Neural crest cell (in vitro differentiated cells): ENCODE measurements at regions not wholly inside any gene's neighbourhood (a gene's known extent, or its start where the extent isn't known, plus 50 kb on each side); places are given as distances from the start of the nearest gene placed in this dataset.

Experiments used
- DNase-seq: peaks from one replicate; pipeline ENCODE4 v3.0.0; 2021; ENCODE audit warnings: low read depth, mixed read lengths, low spot score
- H3K27ac Mint-ChIP-seq: one replicate; pipeline ENCODE4 v1.8.0; 2021; ENCODE audit warnings: mild to moderate bottlenecking, mixed read lengths; ENCODE audit not compliant: unreplicated experiment
- H3K27me3 Mint-ChIP-seq: 2 replicates; pipeline ENCODE4 v1.8.0; 2021; ENCODE audit warnings: low read depth, mild to moderate bottlenecking, mixed read lengths
- H3K36me3 Mint-ChIP-seq: 2 replicates; pipeline ENCODE4 v1.8.0; 2021; ENCODE audit warnings: low read depth, mild to moderate bottlenecking, mixed read lengths
- H3K4me1 Mint-ChIP-seq: 2 replicates; pipeline ENCODE4 v1.8.0; 2021; ENCODE audit warnings: mixed read lengths
- H3K4me3 Mint-ChIP-seq: one replicate; pipeline ENCODE4 v1.8.0; 2021; ENCODE audit warnings: mild to moderate bottlenecking, mixed read lengths
- H3K9me3 Mint-ChIP-seq: 2 replicates; pipeline ENCODE4 v1.8.0; 2021; ENCODE audit warnings: mixed read lengths
- TF ChIP-seq, protein P1 (sequence below): fragments of 200-600 bp; sonication (generic); conservative IDR thresholded peaks from 2 replicates; pipeline ENCODE4 v1.5.0; 2021; ENCODE audit warnings: antibody characterized with exemption, mild to moderate bottlenecking

DNA sequence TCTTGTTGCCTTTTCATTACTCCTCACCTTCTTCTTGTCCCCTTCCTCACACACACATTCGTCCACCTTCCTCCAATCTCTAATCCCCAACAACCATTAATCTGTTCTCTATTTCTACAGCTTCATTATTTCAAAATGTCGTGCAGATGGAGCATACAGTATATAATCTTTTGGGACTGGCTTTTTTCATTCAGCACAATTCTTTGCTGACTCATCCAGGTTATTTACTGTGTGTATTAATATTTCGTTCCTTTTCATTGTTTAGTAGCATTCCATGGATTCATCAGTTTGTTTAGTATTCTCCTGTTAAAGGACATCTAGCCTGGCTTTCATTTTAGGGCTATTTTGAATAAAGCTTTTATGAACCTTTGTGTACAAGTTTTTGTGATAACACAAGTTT is 159.3 kb downstream of the PTPN20 start:
- no peak overlapping the region for H3K27ac Mint-ChIP-seq
- TF ChIP-seq, protein P1, sequence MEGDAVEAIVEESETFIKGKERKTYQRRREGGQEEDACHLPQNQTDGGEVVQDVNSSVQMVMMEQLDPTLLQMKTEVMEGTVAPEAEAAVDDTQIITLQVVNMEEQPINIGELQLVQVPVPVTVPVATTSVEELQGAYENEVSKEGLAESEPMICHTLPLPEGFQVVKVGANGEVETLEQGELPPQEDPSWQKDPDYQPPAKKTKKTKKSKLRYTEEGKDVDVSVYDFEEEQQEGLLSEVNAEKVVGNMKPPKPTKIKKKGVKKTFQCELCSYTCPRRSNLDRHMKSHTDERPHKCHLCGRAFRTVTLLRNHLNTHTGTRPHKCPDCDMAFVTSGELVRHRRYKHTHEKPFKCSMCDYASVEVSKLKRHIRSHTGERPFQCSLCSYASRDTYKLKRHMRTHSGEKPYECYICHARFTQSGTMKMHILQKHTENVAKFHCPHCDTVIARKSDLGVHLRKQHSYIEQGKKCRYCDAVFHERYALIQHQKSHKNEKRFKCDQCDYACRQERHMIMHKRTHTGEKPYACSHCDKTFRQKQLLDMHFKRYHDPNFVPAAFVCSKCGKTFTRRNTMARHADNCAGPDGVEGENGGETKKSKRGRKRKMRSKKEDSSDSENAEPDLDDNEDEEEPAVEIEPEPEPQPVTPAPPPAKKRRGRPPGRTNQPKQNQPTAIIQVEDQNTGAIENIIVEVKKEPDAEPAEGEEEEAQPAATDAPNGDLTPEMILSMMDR, result no peak
- H3K4me1 Mint-ChIP-seq, result no peaks in the 10 kb centered on the region
- H3K4me3 Mint-ChIP-seq, result no peak overlapping the region
- H3K9me3 Mint-ChIP-seq, result no peaks in the 10 kb centered on the region
- no peaks in the 10 kb centered on the region for H3K27me3 Mint-ChIP-seq
- no peaks in the 10 kb centered on the region for H3K36me3 Mint-ChIP-seq
- DNase-seq, result no peak

DNA sequence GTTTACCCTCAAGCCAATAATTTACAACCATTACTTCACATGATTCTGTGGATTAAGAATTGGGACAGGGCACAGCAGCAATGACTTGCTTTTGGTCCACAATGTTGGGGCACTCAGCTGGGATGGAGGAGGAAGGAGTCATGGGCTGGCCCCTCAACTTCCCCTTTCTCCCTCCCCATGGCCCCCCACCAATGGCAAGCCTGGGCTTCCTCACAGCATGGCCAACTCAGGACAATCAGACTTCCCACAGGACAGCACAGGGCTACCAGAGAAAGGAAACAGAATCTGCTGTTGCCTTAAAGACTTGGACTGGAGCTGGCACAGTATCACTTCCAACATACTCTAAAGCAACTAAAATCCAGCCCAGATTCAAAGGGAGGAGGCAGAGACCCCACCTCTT is 160.7 kb downstream of the PTPN20 start:
- H3K4me1 Mint-ChIP-seq, result no peaks in the 10 kb centered on the region
- TF ChIP-seq, protein P1, result no peak
- no peaks in the 10 kb centered on the region for H3K36me3 Mint-ChIP-seq
- H3K4me3 Mint-ChIP-seq, result no peak overlapping the region
- no peaks in the 10 kb centered on the region for H3K27me3 Mint-ChIP-seq
- H3K9me3 Mint-ChIP-seq, result no peaks in the 10 kb centered on the region
- no peak for DNase-seq
- H3K27ac Mint-ChIP-seq, result no peak overlapping the region

DNA sequence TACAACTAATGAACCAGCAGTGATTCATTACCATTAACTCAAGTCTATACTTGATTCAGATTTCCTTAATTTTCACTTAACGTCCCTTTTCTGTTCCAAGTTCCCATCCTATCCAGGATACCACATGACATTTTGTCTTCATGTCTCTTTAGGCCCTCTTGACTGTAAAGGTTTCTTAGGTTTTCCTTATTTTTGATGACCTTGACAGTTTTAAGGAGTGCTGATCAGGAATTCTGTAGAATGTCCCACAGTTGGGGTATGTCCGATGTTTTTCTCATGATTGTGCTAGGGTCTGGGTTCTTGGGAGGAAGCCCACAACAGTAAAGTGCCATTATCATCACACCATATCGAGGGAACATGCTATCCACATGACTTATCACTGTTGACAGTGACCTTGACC is 162.7 kb downstream of the PTPN20 start:
- no peaks in the 10 kb centered on the region for H3K27me3 Mint-ChIP-seq
- no peak overlapping the region for H3K27ac Mint-ChIP-seq
- DNase-seq, result no peak
- no peaks in the 10 kb centered on the region for H3K9me3 Mint-ChIP-seq
- H3K4me3 Mint-ChIP-seq, result no peak overlapping the region
- H3K4me1 Mint-ChIP-seq, result peaks cover 3% of the 10 kb centered on the region
- TF ChIP-seq, protein P1, result no peak
- H3K36me3 Mint-ChIP-seq, result no peaks in the 10 kb centered on the region

DNA sequence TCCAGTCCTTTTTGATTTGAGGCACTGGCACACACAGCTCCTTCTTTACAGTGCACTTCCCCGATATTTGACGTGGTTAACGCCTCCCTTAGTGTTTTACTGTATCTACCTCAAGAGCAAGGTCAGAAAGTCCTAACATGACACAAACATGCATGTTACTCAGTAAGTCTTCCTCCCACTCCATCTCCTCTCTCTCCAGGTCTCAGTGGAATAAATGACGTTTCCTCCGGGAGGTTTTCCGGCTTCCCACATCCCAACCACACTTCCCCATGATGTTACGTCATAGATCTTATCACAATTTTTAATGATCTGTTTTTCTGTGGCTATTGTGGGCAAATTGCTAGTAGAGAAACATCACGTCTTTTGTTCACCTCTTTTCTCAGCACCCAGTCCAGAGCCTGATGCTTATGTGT is 165.7 kb downstream of the PTPN20 start:
- Mint-ChIP-seq H3K4me3 (no peak overlapping the region), H3K4me1 (peaks cover 9% of the 10 kb centered on the region), H3K27me3 (no peaks in the 10 kb centered on the region), H3K9me3 (no peaks in the 10 kb centered on the region), H3K27ac (no peak overlapping the region), H3K36me3 (no peaks in the 10 kb centered on the region)
- no peak for DNase-seq
- TF ChIP-seq, protein P1, result no peak

DNA sequence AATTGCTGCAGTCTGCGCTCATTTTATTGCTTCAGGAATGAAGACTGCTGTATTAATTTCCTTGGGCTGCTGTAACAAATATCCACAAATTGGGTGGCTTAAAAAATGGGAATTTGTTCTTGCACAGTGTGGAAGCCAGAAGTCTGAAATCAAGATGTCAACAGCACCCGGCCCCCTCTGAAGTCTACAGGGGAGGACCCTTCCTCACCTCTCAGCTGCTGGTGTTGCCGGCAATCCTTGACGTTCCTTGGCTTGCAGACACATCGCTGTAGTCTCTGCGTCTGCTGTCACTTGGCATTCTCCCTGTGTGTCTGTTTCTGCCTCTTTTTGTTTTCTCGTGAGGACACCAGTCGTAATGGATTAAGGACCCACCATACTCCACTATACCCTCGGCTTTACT is 166.2 kb downstream of the PTPN20 start:
- no peaks in the 10 kb centered on the region for H3K36me3 Mint-ChIP-seq
- no peaks in the 10 kb centered on the region for H3K27me3 Mint-ChIP-seq
- DNase-seq, result no peak
- H3K27ac Mint-ChIP-seq, result no peak overlapping the region
- no peak overlapping the region for H3K4me3 Mint-ChIP-seq
- H3K4me1 Mint-ChIP-seq, result peaks cover 9% of the 10 kb centered on the region
- H3K9me3 Mint-ChIP-seq, result no peaks in the 10 kb centered on the region
- TF ChIP-seq, protein P1, result no peak

DNA sequence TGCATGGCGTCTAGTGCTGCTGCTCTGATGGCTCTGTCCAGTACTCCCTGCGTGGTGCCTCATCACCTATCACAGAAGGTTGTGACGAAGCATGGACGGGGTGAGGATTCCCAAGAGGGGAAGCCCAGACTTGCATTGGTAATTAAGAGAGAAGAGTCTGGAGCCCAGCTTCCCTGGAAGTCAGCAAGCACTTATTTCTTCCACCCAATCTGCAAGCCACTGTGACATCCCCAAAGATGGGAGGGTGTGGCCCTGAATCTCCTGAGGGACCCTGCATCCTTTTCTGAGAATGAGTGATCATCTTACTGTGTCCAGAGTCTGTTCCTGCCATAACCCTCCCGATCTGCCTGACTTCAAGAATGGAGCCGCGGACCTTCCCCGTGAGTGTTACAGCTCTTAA is 166.7 kb downstream of the PTPN20 start:
- no peak for DNase-seq
- Mint-ChIP-seq H3K9me3 (no peaks in the 10 kb centered on the region), H3K4me3 (no peak overlapping the region), H3K27ac (no peak overlapping the region), H3K4me1 (peaks cover 9% of the 10 kb centered on the region), H3K27me3 (no peaks in the 10 kb centered on the region), H3K36me3 (no peaks in the 10 kb centered on the region)
- TF ChIP-seq, protein P1, result no peak
